AG09309 (cell line): ENCODE measurements at regions not wholly inside any gene's neighbourhood (a gene's known extent, or its start where the extent isn't known, plus 50 kb on each side); places are given as distances from the start of the nearest gene placed in this dataset.

Experiments used
- DNase-seq: peaks from one replicate; pipeline ENCODE4 v3.0.0-alpha.2; 2010; ENCODE audit warnings: low read depth
- H3K4me3 ChIP-seq: 2 replicates; pipeline ENCODE4 v1.5.1; 2011; ENCODE audit warnings: mild to moderate bottlenecking, low read depth, low read length, moderate library complexity; ENCODE audit not compliant: control insufficient read depth
- TF ChIP-seq, protein P1 (sequence below): IDR thresholded peaks from 2 replicates; pipeline ENCODE4 v1.5.1; 2011; ENCODE audit warnings: mild to moderate bottlenecking, low read depth, low read length, inconsistent platforms; ENCODE audit not compliant: insufficient read depth, control insufficient read depth; ENCODE audit errors: missing control alignments

DNA sequence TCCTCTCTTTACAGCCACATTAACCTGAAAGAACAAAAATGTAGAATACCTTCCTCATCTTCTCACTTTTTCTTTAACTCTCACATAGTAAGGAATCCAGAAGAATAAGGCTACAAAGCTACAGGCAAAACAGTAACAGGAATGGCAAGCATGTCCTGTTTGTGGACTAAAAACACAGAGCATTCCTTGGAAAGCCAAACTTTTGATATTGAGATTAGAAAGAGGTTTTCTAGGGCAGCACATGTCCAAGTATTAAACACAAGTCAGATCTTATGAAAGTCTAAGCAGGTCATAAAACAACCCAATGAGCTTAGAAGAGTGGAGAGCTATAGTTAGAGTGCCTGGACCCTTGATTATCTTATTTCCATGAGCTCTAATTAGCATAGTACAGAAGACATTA is 58.2 kb upstream of the FAM9C start:
- DNase-seq: no peak

DNA sequence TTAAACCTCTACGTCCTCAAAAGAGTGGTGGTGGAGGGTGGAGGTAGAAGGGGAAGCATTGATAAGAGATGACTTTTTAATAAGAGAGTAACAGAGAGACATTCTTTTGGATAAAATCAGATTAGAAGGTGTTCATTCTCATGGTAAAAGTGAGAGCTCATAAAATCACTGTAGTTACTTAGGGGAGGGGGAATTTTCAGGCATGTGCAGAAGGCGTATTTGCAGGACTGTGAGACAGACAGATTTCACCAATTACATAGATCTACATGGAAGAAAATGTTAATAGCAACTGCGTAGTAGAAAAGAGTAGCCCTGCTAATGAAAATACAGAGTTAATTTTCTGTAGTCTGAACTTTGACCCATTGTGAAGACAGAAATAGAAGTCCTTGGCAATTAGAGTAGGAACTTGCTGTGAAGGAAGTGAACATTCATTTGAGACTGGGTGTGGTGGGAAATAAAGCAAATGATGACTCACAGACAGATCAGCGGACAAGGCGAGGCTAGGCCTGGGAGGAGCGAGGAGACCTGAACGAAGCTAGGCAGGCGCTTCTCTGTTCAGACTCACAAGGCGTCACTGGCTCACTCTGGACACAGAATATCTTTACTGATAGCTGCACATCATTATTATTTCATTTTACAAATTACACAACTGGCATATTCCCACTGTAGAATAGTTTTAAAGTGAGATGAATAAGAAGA is 57.2 kb upstream of the FAM9C start:
- TF ChIP-seq, protein P1, sequence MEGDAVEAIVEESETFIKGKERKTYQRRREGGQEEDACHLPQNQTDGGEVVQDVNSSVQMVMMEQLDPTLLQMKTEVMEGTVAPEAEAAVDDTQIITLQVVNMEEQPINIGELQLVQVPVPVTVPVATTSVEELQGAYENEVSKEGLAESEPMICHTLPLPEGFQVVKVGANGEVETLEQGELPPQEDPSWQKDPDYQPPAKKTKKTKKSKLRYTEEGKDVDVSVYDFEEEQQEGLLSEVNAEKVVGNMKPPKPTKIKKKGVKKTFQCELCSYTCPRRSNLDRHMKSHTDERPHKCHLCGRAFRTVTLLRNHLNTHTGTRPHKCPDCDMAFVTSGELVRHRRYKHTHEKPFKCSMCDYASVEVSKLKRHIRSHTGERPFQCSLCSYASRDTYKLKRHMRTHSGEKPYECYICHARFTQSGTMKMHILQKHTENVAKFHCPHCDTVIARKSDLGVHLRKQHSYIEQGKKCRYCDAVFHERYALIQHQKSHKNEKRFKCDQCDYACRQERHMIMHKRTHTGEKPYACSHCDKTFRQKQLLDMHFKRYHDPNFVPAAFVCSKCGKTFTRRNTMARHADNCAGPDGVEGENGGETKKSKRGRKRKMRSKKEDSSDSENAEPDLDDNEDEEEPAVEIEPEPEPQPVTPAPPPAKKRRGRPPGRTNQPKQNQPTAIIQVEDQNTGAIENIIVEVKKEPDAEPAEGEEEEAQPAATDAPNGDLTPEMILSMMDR: no peak
- H3K4me3 ChIP-seq: no peak overlapping the region
- no peak for DNase-seq

More for the DNA sequence above, 58.2 kb upstream of the FAM9C start:
- TF ChIP-seq, protein P1: no peak
- no peak overlapping the region for H3K4me3 ChIP-seq

DNA sequence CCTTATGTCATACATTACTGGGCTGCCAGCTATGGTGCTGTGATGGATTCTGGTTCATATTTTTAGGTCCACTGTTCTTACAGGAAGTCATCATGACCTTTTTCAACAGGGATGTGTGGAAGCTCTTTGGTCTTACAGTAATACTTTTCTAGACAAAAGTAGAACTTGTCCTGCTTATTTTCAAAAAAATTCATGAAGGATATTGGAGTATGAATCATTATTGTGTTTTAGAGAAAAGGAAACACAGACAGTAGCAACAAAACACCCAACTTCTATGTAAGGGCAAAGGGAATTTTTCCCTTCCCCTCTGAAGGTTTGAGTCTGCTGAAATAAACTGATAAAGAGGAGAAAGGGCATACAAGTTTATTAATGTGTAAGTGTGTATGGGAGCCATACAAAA is 54.7 kb upstream of the FAM9C start:
- no peak for DNase-seq
- no peak overlapping the region for H3K4me3 ChIP-seq
- TF ChIP-seq, protein P1: no peak

DNA sequence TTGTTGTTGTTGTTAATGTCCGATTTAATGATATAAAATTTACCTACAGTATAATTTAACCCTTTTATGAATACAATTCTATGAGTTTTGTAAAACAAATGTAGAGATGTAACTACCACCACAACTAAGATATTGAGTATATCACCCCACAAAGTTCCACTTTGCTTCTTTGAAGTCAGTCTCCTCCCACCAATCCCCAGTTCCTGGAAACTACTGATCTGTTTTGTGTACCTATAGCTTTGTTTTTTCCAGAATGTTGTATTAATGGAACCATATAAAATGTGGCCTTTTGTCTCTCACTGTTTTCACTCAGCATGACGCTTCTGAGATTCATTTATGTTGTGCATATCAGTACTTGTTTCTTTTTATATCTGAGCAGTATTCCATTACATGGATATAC is 52.3 kb upstream of the FAM9C start:
- TF ChIP-seq, protein P1: no peak
- no peak for DNase-seq
- no peak overlapping the region for H3K4me3 ChIP-seq

DNA sequence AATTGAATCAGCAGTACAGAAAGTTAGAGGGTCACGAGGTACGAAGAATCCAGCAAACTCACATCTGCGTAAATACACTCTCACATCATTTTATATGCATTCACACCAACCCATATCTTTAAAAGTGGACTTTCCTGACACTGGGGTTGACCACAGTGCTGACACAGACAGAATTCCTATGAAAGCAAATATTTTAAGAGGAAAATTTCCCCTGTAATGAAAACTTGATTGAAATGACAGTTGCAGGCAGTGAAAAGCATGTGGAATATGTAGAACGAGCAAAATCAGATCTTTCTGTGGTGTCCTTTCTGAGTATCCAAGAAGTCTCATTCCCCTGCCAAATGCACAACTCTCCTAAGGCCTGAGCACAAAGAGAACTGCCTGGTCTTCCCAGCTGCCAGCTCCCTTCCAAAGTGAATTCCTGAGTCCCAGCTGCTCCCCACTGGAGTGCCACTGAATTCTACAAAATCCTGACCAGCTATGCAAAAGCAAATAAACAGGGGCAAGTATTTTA is 50.5 kb upstream of the FAM9C start:
- DNase-seq: no peak
- TF ChIP-seq, protein P1: no peak
- H3K4me3 ChIP-seq: no peak overlapping the region

DNA sequence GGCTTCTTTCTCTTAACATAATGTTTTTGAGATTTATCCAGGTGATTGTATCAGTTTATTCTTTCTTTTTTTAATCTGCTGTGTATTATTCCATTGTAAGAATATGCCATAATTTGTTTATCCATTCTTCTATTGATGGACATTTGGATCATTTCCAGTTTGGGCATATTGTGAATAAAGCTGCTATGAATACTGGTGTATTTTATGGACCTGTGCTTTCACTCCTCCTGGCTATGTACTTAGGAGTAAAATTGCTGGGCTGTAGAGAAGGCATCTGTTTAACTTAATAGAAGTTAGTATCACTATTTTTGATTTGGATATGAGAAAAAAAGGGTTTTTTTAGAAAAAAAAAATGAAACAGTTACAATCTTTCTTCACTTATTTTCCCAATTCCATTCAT is 50.0 kb upstream of the FAM9C start:
- TF ChIP-seq, protein P1: no peak
- DNase-seq: no peak
- no peak overlapping the region for H3K4me3 ChIP-seq
